Activated CD4-positive, alpha-beta T cell treated with anti-CD3 and anti-CD28 coated beads for 4 hours (primary cell): ENCODE measurements at regions not wholly inside any gene's neighbourhood (a gene's known extent, or its start where the extent isn't known, plus 50 kb on each side); places are given as distances from the start of the nearest gene placed in this dataset.

ENCODE experiments used
- DNase-seq, 2 donors: peaks; one replicate each; pipeline ENCODE4 v3.0.0-alpha.2; 2020

DNA sequence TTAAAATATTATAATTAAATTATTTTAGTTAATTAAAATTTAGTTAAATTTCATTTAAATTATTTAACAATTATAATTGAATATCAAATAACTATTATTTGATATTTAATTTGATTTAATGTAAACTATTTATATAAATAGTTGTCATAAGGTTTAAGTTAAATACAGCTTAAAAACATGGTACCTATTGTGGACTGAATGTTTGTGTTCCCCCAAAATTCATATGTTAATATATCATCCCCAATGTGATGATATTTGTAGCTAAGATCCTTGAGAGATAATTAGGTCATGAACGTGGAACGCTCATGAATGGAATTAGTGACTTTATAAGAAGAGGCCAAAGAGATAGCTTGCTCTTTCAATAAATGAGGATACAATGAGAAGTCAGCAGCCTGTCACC is 505.7 kb upstream of the LRATD1 start:
- no peak for DNase-seq

DNA sequence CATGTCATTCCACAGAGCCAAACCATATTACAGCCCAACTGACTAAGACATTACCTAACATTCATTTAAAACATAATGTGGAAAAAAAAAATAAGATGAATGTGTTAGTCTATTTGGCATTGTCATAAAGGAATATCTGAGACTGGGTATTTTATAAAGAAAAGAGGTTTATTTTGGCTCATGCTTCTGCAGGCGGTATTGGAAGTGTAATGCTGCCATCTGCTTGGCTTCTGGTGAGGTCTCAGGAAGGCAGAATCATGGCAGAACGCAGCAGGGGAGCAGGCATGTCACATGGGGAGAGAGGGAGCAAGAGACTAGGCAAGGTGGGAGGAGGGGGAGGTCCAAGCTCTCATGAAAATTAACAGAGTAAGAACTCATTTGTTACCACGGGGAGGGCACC is 504.8 kb upstream of the LRATD1 start:
- no peak for DNase-seq

DNA sequence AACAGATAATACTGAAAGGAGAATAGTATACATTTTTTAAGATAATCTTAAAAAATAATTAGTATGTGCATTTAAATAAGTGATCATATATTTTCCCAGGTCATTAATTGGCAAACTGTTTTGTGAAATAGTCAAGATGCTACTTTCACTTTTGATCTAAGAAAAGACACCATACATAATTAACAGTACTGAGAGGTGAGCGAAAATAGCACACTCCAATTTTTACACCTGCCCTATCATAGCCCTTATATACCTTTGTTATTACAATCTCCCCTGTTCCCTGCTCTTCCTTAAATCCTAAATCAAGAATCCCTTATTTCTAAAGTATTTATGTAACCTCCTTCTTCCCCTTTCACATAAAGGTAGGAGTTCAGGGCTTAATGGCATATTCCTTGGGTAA is 500.1 kb upstream of the LRATD1 start:
- DNase-seq: no peak

DNA sequence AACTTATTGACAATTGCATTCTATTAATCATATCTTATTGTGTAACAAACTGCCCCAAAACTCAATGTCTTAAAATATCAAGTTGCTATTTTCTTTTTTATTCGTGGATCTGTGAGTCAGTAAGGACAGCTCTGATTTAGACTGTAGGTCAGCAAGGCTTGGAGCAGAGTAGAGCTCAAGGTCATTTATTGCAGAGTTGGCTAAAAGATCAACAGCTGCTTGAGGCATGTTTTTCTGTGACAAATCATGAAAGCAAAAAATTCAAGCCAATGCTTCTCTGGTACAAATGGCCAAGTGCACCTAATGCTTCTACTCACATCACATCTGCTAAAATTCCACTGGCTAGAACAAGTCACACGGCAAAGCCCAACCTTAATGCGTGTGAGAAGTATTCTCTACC is 497.7 kb upstream of the LRATD1 start:
- DNase-seq: no peak

DNA sequence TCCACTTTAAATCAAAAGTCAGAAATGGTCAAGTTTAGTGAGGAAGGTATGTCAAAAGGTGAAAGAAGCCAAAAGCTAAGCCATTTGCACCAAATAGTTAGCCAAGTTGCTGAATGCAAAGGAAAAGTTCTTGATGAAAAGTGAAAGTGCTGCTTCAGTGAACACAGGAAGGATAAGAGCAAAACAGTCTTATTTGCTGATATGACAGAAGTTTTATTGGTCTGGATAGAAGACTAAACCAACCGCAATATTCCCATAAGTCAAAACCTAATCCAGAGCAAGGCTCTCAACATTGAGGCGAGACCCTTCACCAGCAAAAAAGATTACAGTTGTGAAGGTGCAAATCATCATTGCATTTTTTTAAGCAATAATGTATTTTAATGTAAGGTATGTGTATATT is 496.5 kb upstream of the LRATD1 start:
- DNase-seq: no peak

DNA sequence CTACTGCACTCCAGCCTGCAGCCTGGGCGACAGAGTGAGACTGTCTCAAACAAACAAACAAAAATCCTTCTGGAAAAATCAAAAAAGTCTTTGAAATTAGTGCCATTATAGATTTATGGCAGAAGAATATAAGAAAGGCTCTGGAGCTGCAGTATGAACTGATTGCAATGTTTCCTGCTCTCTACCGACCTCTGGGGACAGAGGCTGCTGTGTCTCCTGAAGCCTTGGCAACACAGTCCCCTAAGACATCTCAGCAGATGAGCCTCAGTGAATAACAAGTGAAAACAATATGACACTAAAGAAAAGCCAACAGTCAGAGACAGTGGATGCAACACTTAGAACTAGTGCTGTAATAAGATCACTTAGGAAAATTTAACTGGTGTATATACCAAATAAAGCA is 494.9 kb upstream of the LRATD1 start:
- no peak for DNase-seq

DNA sequence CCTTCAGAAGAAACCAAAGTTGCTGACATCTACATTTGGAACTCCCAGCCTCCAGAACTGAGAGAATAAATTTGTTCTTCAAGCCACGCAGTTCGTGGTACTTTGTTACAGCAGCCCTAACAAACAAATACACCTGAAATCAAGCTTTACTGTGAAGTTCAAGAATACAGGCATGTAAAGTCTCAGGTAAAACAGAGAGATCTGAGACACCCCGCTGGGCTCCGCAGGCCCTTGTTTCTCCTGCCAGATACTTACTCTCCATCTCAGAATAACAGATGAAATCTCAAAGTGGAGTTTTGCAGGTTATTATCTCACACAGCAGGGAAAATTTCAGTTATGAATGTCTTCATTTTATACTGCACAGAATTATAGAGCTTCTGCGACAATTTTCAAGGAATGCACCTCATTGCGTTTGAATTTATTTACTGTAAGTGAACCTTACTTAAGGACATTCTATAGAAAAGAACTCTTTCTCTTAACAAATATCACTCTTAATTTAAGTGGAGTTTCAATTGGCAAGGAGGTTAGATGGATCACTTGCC is 492.4 kb upstream of the LRATD1 start:
- no peak for DNase-seq

DNA sequence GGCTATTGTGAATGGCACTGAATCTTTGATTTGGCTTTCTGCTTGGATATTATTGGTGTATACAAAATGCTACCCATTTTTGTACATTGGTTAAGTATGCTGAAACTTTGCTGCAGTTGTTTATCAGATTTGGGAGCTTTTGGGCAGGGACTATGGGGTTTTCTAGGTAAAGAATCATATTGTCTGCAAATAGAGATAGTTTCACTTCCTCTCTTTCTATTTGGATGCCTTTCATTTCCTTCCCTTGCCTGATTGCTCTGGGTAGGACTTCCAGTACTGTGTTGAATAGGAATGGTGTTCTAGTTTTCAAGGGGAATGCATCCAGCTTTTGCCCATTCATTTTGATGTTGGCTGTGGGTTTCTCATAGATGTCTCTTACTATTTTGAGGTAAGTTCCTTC is 489.1 kb upstream of the LRATD1 start:
- DNase-seq: no peak

DNA sequence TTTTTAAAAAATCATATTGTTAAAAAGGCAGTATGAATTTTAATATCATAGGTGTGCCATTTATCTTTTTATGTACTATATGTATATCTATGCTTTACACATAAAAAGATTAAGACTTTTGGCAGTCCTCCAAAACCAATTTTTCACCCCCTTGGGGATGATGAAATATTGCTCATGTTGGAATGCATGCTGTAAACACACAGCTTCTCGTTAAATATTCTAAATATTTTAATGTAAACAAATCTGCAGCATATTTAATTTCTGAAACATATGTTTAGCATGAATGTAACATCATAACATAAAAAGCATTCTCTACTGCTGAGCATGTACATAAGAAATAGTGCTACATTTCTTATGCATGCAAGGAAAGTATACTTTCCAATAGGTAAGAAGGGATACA is 484.3 kb upstream of the LRATD1 start:
- DNase-seq: no peak

DNA sequence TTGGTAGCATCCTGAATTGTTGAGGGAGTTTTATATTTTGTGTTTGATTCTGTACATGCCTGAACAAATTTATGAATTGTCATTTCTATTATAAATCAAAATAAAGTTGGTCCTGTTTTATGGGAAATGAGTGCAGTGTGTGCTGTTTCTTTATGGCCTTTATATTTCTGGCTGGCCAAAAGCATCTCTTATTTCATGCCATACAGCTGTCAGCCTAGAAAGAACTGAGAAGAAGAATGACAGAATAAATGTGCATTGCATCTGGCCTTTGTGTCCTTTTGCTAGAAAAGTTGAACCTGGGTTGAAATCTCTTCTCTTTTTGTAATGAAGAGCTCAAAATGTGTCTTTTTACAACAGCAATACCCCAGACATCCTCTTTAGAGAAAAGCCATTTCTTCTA is 474.7 kb upstream of the LRATD1 start:
- no peak for DNase-seq

DNA sequence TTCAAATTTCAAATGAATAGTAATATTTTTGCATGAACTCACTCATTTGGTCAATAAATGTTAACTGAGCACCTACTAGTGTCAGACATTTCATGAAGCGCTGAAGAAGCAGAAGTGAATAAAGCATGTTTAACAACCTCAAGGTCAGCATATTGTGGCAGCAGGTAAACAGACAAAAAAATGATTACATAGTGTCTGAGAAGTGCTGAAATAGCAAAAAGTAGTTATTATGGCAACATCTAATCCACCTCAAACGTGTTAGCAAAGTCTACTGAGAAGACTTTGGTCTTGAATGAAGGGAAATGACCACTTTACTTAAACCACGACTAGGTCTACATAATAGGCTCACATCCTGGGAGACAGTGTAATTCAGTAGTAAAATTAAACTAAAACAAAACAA is 452.2 kb upstream of the LRATD1 start:
- DNase-seq: no peak

DNA sequence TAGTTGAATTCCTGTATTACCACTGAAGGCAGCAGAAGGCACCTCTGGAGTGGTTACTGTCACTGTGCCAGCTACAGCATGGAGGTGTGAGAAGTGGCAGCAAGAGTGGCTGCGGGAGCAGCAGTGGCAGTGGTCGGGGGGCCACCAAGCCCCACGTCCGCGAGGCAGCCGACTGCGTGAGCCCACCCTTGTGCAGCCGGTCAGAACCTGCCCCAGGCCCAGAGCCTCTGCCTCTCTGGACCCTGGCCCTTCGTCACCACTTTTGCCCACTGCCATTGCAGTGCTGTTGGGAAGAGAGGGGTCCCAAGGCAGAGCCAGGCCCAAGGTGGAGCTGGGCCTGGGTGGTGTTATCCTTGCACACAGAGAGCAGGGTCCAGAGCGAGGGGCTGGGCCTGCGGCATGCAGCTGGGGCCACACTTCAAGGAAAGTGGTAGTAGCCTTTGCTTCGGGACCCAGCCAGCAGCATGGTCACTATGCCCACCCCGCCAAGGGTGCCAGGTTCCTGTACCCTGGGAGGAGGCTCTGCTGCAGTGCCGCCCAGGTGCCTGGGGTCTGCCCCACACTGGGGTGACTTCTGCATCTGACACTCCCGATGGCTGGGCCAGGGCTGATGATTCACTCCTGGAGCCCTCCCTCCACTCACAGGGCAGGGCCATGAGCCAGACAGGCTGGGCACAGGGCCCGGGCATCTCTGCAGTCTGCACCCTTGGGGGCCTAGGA is 450.1 kb upstream of the LRATD1 start:
- DNase-seq: no peak

DNA sequence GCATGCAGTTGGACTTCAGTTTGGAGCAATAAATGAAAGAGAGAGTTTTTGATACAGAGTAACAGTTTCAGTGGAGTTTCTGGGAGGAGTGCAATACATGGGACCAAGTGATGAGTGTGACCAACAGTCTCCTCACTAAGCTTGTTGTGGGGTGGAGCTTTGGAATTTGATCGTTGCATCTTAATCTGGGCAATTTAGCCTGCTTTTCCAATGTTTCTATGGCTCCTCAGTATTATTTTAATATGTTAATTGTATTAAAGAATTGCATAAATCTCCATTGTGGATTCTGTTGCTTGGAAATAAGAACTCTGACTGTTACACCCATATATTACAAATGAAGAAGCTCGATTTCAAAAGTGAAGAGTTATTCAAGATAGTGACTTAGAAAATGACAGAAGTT is 446.6 kb upstream of the LRATD1 start:
- no peak for DNase-seq

DNA sequence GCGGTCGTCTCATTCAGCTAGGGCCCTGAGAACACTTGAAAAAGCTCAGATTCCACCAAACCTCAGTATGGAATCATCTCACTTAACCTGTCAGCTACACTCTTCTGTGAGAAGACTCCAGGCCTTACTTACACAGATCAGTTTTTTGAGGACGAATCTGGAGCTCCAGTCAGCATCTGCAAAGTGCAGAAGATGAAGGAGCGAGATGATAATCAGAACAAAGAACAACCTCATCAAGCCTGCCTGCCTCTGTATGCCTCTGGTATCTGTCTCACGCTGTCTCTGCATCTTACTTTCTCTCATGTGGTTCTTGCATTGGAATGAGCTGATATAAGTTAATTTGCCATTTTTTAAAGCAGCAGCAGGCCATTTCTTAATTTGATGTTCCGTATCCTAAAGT is 444.1 kb upstream of the LRATD1 start:
- DNase-seq: no peak

DNA sequence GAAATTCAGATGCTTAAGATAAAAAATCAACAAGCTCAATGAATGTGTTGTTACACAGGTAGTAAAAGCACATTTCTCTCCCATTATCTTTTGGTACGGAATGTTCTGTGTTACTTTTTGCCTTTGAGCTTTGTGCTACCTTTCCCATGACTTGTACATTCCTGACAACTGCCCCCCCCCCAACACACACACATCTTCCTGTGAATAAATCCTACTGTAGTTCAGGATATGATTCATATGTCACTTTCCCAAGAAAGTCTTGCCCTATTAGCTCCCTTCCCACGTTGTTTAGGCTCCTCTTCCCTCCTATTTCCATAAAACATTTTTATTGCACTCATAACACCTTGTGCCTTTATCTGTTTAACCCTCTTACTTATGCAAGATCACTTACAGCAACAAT is 442.6 kb upstream of the LRATD1 start:
- DNase-seq: no peak

DNA sequence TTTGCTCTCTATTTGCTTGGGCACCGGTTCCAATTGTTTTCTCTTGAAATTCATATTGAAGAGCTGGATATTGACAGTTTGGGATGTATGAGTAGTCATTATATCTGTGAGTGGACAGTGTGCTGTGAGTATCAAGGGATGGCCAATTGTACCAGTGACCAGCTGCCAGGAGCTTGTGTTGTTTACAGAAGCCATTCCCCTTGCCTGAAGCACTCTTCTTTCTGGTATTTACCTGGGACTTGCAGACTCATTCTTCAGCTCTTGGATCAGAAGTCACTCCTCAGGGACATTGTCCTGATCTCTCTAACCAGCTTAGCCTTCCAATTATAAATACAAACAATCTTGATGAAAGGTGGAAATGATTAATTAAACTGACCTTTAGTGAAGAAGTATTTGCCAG is 438.3 kb upstream of the LRATD1 start:
- DNase-seq: no peak

DNA sequence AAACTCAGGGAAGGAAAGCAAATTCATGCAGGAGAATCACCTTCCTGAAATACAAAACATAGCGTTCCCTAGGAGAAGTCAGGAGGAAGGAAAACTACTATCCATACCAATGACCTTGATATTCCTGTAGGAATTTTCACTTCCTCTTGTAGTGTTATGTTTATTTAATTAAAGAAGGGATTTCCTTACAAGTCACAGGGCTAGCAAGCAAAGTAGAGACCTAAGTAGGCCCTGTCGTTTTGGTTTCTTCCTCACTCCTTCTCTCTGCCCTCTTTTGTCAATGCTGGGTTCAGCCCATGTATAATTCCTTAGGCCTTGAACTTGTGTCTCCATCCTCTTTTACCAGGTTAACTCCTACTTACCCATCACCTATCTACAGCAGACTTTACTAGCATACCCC is 435.2 kb upstream of the LRATD1 start:
- DNase-seq: no peak

DNA sequence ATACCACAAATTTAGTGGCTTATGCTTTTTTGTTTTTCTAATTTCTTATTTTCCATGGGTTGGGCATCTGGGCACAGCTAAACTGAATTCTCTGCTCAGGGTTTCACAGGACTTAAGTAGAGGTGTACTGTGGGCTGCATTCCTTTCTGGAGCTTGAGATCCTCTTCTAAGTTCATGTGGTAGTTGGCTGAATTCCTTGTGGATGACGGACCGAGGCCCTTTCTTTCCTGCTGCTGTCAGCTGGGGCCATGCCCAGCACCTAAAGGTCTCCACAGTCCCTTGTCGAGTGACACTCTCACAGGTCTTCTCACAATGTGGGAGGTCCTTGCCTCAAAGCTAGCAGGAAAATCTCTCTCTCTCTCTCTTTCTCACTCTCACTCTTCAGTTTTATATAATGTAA is 433.5 kb upstream of the LRATD1 start:
- no peak for DNase-seq

DNA sequence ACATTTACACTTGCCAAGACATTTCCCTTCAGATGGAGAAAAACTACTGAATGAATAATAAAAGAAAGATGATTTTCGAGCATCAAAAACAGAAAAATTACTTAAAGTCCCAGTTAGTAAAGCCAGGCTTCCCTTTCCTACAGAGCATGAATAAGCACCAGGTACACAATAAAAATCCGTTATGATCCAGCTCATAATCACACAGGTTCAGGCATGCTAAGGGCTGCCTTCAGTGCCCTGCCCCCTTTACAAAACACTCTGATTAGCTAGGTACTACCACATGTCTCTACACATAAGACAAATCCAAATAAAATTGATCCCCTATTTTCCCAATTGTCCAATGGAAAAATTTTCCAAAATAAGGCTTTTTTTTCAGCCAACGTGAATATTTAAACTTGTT is 413.2 kb upstream of the LRATD1 start:
- no peak for DNase-seq

DNA sequence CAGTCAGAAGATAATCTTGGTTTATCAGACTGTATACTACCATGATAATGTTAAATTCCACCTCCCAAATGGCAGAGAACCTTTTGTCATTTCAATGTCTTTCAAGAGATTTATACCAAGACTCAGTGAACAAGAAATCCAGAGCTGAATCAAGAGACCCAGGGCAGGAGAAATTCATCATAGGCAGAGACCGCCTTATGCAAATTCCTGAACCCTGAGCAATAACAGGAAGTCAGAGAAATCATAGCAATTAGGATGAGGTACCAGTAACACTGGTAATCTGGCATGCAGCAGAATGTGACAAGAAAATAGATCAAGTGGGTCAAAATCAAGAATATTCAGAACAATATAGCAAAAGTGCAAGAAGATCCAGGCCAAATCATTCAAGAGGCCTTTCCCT is 412.4 kb upstream of the LRATD1 start:
- DNase-seq: no peak

DNA sequence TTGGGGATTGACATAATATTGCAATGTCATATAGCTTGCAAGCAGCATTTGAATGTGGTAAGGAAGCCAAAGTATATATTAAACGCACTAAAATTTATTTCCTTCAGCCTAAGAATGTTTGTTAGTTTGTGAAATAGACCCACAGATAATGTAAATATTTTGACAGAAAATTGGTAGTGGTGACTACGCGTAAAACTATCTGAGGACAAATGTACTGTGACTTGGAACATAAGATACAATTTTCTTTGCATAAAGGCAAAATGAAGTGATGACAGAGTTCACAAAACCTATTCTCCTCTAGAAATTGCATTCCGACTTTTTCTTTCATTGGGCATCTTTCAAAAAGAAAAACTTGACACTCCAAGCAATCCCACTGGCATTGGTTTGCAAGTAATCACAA is 411.1 kb upstream of the LRATD1 start:
- no peak for DNase-seq

DNA sequence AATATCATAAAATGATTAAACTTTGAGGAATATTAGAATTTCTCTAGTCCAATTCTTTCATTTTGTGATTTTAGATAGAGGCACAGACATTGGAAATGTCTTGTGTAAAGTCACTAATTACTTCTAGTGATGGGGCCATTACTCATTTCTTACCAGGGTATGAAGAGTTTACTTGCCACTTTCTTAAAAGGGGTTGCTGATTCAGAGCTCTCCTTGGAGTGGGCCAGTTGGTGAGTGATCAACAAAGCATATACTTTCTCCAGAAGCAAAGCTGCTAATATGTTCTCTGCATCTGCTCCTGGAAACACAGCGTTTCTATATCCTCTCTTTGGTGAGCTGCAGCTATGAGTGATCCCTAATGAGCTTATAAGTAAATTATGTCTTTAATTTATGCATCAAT is 408.9 kb upstream of the LRATD1 start:
- DNase-seq: no peak

DNA sequence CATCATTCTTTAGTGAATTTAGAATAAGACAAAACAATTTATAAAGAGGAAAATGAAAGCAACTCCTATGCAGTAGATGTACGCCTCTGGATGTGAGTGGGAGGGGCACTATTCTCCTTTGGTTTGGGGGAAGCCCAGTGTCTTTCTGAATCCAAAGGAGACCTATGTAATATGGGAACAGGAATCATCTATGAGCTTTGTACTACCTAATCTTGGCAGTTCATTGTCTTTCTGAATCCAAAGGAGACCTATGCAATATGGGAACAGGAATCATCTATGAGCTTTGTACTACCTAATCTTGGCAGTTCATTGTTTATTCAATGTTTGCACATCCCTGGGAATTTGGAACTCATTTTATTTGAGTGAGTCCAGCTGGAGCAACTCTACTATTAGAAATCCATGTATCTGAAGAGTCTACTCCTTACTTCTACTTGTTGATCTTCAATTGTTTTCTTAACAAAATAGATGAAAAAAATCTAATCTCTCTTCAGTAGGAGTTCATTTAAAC is 401.1 kb upstream of the LRATD1 start:
- no peak for DNase-seq

DNA sequence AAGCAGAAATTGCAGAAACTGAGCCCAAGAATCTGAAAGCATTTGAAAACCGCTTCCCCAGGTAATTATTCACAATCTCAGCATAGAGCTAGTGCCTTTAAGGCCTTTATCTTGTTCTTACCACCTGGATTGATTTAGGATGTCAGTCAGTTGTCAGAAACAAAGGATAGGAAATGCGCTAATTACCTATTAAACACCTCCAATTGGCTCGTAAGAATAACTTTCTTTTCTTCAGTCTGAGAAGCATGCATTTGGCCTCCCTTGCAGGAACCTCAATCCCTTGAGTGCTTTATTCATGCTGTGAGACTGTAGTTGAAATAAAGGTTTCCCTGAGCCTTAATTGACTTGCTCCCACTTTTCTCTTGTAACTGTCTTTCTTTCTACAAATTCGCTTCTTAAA is 400.3 kb upstream of the LRATD1 start:
- DNase-seq: no peak

DNA sequence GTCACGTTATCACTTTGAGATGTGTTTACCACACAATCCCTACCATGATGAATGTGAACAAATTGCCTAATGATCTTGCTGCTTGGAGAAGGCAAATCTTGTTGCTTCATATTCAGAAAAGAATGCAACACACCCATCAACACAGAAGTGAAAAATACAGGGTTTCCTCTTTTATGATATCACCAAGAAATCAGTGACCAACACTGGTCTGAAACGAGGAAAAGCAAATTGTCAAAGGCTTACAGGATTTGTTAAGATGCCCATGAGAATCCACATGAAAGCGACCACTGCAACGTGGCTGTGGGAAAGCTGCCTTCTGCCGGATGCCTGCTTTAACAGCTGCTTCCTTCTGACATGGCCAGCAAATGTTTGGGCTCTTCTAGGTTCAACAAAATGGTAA is 397.6 kb upstream of the LRATD1 start:
- DNase-seq: no peak
